ENCODE measurements at regions not wholly inside any gene's neighbourhood (a gene's known extent, or its start where the extent isn't known, plus 50 kb on each side); places are given as distances from the start of the nearest gene placed in this dataset.

DNA sequence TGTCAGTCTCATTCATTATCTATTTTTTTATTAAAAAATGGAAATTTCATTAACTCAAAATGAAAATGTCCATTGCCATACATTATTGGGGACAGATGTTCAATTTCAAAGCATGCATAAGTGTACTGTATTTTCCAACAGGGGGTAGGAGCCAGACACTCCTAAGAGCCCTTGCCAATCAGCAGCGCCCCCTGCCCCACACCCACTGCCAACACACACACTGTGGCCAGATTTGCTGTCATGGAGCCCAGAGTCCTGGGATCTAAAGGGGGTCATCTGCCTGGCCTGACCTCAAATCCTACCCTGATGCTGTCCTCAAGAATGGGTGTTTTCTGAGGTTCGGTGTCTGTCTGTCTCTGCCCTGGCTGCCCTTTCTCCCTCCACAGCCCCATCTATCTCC is 162.2 kb upstream of the TWIST2 start:
- TF ChIP-seq POLR2A (IDR thresholded peaks at IDR 0.05): no peak
- TF ChIP-seq, protein P1, sequence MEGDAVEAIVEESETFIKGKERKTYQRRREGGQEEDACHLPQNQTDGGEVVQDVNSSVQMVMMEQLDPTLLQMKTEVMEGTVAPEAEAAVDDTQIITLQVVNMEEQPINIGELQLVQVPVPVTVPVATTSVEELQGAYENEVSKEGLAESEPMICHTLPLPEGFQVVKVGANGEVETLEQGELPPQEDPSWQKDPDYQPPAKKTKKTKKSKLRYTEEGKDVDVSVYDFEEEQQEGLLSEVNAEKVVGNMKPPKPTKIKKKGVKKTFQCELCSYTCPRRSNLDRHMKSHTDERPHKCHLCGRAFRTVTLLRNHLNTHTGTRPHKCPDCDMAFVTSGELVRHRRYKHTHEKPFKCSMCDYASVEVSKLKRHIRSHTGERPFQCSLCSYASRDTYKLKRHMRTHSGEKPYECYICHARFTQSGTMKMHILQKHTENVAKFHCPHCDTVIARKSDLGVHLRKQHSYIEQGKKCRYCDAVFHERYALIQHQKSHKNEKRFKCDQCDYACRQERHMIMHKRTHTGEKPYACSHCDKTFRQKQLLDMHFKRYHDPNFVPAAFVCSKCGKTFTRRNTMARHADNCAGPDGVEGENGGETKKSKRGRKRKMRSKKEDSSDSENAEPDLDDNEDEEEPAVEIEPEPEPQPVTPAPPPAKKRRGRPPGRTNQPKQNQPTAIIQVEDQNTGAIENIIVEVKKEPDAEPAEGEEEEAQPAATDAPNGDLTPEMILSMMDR (IDR thresholded peaks at IDR 0.05): no peak
